ENCODE measurements at regions not wholly inside any gene's neighbourhood (a gene's known extent, or its start where the extent isn't known, plus 50 kb on each side); places are given as distances from the start of the nearest gene placed in this dataset.

GRCh38 chr12:84802161-84802560, 110.4 kb downstream of the SLC6A15 start:
- Histone ChIP-seq H3K9me3 (ENCODE audit: control insufficient read depth, insufficient read depth, low read length) (no peaks in the 10 kb centered on the region), H3K4me3 (ENCODE audit: low read length) (no peak overlapping the region), H3K27me3 (ENCODE audit: control insufficient read depth, insufficient read depth, low read length) (no peaks in the 10 kb centered on the region), H3K4me1 (ENCODE audit: control insufficient read depth, insufficient read depth, low read length) (no peaks in the 10 kb centered on the region), H3K36me3 (ENCODE audit: control insufficient read depth, insufficient read depth, low read length) (no peaks in the 10 kb centered on the region), H3K27ac (ENCODE audit: low read length) (no peak overlapping the region)
- H3K4me3 Mint-ChIP-seq = no peak overlapping the region
- intact Hi-C loops (cut with micrococcal nuclease) = no loop called here
- no peak for TF ChIP-seq CTCF (IDR thresholded peaks at IDR 0.05)
- H3K9me3 Mint-ChIP-seq = peaks cover 3 to 13% of the 10 kb centered on the region in 2 donors
- H3K27ac Mint-ChIP-seq = no peak overlapping the region
- H3K36me3 Mint-ChIP-seq = no peaks in the 10 kb centered on the region
- no peak for DNase-seq
- no peaks in the 10 kb centered on the region for H3K27me3 Mint-ChIP-seq (ENCODE audit: low read depth in 2 of 2)
- no peaks in the 10 kb centered on the region for H3K4me1 Mint-ChIP-seq
- no peak for ATAC-seq

DNA sequence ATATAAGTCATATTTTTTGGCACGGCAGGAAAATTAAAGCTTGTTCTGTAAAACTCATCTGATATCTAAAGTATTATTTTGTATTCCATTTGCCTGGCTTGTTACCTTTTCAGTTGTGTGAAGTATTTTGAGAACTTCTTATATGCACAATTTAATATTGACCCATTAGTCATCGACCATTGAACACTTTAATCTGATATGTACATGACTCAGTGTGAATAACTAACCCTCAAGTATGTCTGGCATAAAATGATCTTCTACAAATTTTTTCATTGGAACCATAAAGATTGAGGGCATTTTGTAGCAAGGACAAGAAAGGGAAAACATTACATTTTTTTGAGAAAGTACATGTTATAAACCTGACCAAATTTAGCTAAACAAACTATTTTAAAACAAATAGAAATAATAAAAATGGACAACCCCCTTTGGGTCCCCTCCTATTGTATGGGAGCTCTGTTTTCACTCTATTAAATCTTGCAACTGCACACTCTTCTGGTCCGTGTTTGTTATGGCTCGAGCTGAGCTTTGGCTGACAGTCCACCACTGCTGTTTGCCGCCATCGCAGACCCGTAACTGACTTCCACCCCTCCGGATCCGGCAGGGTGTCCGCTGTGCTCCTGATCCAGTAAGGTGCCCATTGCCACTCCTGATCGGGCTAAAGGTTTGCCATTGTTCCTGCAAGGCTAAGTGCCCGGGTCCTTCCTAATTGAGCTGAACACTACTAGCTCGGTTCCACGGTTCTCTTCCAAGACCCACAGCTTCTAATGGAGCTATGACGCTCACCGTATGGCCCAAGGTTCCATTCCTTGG, 118.8 kb downstream of the SLC6A15 start:
- Histone ChIP-seq H3K9me3 (ENCODE audit: control insufficient read depth, insufficient read depth, low read length) (no peaks in the 10 kb centered on the region), H3K27me3 (ENCODE audit: control insufficient read depth, insufficient read depth, low read length) (no peaks in the 10 kb centered on the region), H3K4me1 (ENCODE audit: control insufficient read depth, insufficient read depth, low read length) (no peaks in the 10 kb centered on the region), H3K36me3 (ENCODE audit: control insufficient read depth, insufficient read depth, low read length) (no peaks in the 10 kb centered on the region), H3K4me3 (ENCODE audit: low read length) (no peak overlapping the region), H3K27ac (ENCODE audit: low read length) (no peak overlapping the region)
- intact Hi-C loops (cut with micrococcal nuclease) = no loop called here
- WGBS (ENCODE audit: insufficient coverage) = 85% methylated on average over 14 of the region's 16 CpGs
- no peak for TF ChIP-seq CTCF (IDR thresholded peaks at IDR 0.05)
- Mint-ChIP-seq H3K9me3 (peaks cover 4 to 5% of the 10 kb centered on the region in 2 donors), H3K4me1 (no peaks in the 10 kb centered on the region), H3K36me3 (no peaks in the 10 kb centered on the region), H3K27me3 (ENCODE audit: low read depth in 2 of 2) (no peaks in the 10 kb centered on the region), H3K4me3 (no peak overlapping the region), H3K27ac (no peak overlapping the region)
- DNase-seq = no peak
- ATAC-seq = no peak

- Histone ChIP-seq H3K4me3 (ENCODE audit: low read length) (no peak overlapping the region), H3K9me3 (ENCODE audit: control insufficient read depth, insufficient read depth, low read length) (no peaks in the 10 kb centered on the region), H3K27ac (ENCODE audit: low read length) (no peak overlapping the region), H3K36me3 (ENCODE audit: control insufficient read depth, insufficient read depth, low read length) (no peaks in the 10 kb centered on the region), H3K27me3 (ENCODE audit: control insufficient read depth, insufficient read depth, low read length) (no peaks in the 10 kb centered on the region), H3K4me1 (ENCODE audit: control insufficient read depth, insufficient read depth, low read length) (no peaks in the 10 kb centered on the region)
- ATAC-seq (no peak), DNase-seq (no peak)
- H3K27me3 Mint-ChIP-seq (ENCODE audit: low read depth in 2 of 2) = no peaks in the 10 kb centered on the region
- H3K4me3 Mint-ChIP-seq = no peak overlapping the region
- intact Hi-C loops (cut with micrococcal nuclease) = no loop called here
- H3K27ac Mint-ChIP-seq = no peak overlapping the region
- no peak for TF ChIP-seq CTCF (IDR thresholded peaks at IDR 0.05)
- peaks cover 4 to 5% of the 10 kb centered on the region in 2 donors for H3K9me3 Mint-ChIP-seq
- H3K4me1 Mint-ChIP-seq = no peaks in the 10 kb centered on the region
- no peaks in the 10 kb centered on the region for H3K36me3 Mint-ChIP-seq
Observed at GRCh38 chr12:84791444-84791843, 121.2 kb downstream of the SLC6A15 start.

- no peak overlapping the region for H3K27ac ChIP-seq (ENCODE audit: low read length)
- H3K36me3 ChIP-seq (ENCODE audit: control insufficient read depth, insufficient read depth, low read length) = no peaks in the 10 kb centered on the region
- intact Hi-C loops (cut with micrococcal nuclease) = no loop called here
- TF ChIP-seq CTCF (IDR thresholded peaks at IDR 0.05) = no peak
- H3K4me1 ChIP-seq (ENCODE audit: control insufficient read depth, insufficient read depth, low read length) = no peaks in the 10 kb centered on the region
- DNase-seq = no peak
- H3K9me3 ChIP-seq (ENCODE audit: control insufficient read depth, insufficient read depth, low read length) = no peaks in the 10 kb centered on the region
- no peaks in the 10 kb centered on the region for H3K27me3 Mint-ChIP-seq (ENCODE audit: low read depth in 2 of 2)
- no peaks in the 10 kb centered on the region for H3K36me3 Mint-ChIP-seq
- peaks cover 4 to 6% of the 10 kb centered on the region in 2 donors for H3K9me3 Mint-ChIP-seq
- H3K27me3 ChIP-seq (ENCODE audit: control insufficient read depth, insufficient read depth, low read length) = no peaks in the 10 kb centered on the region
- H3K27ac Mint-ChIP-seq = no peak overlapping the region
- no peak for ATAC-seq
- no peaks in the 10 kb centered on the region for H3K4me1 Mint-ChIP-seq
- H3K4me3 Mint-ChIP-seq = no peak overlapping the region
- no peak overlapping the region for H3K4me3 ChIP-seq (ENCODE audit: low read length)
Observed at GRCh38 chr12:84789184-84789583, 123.4 kb downstream of the SLC6A15 start.

All from natural killer cell (primary cell).